GM23338 (cell line): ENCODE measurements at regions not wholly inside any gene's neighbourhood (a gene's known extent, or its start where the extent isn't known, plus 50 kb on each side); places are given as distances from the start of the nearest gene placed in this dataset.

ENCODE experiments used
- ATAC-seq: fragments of 200-7000 bp; cut with Tn5 transposase; 3 replicates; pipeline ENCODE4 v1.9.1; 2020
- DNase-seq: peaks from one replicate; pipeline ENCODE4 v3.0.0-alpha.2; 2015; ENCODE audit warnings: low spot score
- H2AFZ ChIP-seq: fragments of 200-600 bp; sonication (generic); 2 replicates; pipeline ENCODE4 v1.8.0; 2016; ENCODE audit warnings: antibody characterized with exemption, mild to moderate bottlenecking, moderate library complexity
- H3F3A ChIP-seq: fragments of 200-600 bp; sonication (generic); replicated peaks from 2 replicates; pipeline ENCODE4 v1.8.0; 2017; ENCODE audit warnings: antibody characterized with exemption, mixed run types, low read depth
- H3K27ac ChIP-seq: fragments of 200-600 bp; sonication (generic); 2 replicates; pipeline ENCODE4 v1.6.1; 2016; ENCODE audit warnings: low read depth
- H3K27me3 ChIP-seq: fragments of 200-600 bp; sonication (generic); 2 replicates; pipeline ENCODE4 v1.8.0; 2016; ENCODE audit warnings: mild to moderate bottlenecking, mixed run types, moderate library complexity; ENCODE audit not compliant: insufficient read depth
- H3K36me3 ChIP-seq: fragments of 200-600 bp; sonication (generic); 2 replicates; pipeline ENCODE4 v1.8.0; 2016; ENCODE audit warnings: mild to moderate bottlenecking; ENCODE audit not compliant: insufficient read depth
- H3K4me1 ChIP-seq: fragments of 200-600 bp; sonication (generic); 2 replicates; pipeline ENCODE4 v1.8.0; 2016; ENCODE audit warnings: mild to moderate bottlenecking, moderate library complexity; ENCODE audit not compliant: insufficient read depth
- H3K4me2 ChIP-seq: fragments of 200-600 bp; sonication (generic); 2 replicates; pipeline ENCODE4 v1.7.1; 2017; ENCODE audit warnings: mixed run types
- H3K4me3 ChIP-seq: fragments of 200-600 bp; sonication (generic); 2 replicates; pipeline ENCODE4 v1.6.1; 2016; ENCODE audit warnings: mixed run types
- H3K79me2 ChIP-seq: fragments of 200-600 bp; sonication (generic); replicated peaks from 2 replicates; pipeline ENCODE4 v1.8.0; 2017; ENCODE audit warnings: mild to moderate bottlenecking; ENCODE audit not compliant: insufficient read depth
- H3K9me2 ChIP-seq: fragments of 200-600 bp; sonication (generic); 2 replicates; pipeline ENCODE4 v1.8.0; 2017; ENCODE audit not compliant: insufficient read depth
- H4K20me1 ChIP-seq: fragments of 200-600 bp; sonication (generic); replicated peaks from 2 replicates; pipeline ENCODE4 v1.8.0; 2017; ENCODE audit warnings: mild to moderate bottlenecking; ENCODE audit not compliant: insufficient read depth
- H3K27ac Mint-ChIP-seq: 2 replicates; pipeline ENCODE4 v1.8.0; 2020; ENCODE audit warnings: inconsistent platforms, mild to moderate bottlenecking, moderate library complexity, mixed read lengths
- H3K27me3 Mint-ChIP-seq: 3 replicates; pipeline ENCODE4 v1.8.0; 2022; ENCODE audit warnings: low read depth, mild to moderate bottlenecking, moderate library complexity, mixed read lengths, inconsistent platforms; ENCODE audit not compliant: insufficient read depth, poor library complexity
- H3K36me3 Mint-ChIP-seq: 3 replicates; pipeline ENCODE4 v1.8.0; 2021; ENCODE audit warnings: low read depth, mild to moderate bottlenecking, inconsistent platforms, moderate library complexity, mixed read lengths
- H3K4me1 Mint-ChIP-seq: 3 replicates; pipeline ENCODE4 v1.8.0; 2020; ENCODE audit warnings: mild to moderate bottlenecking, inconsistent platforms, mixed read lengths
- H3K4me3 Mint-ChIP-seq: 3 replicates; pipeline ENCODE4 v1.8.0; 2021; ENCODE audit warnings: moderate library complexity, mild to moderate bottlenecking, inconsistent platforms, mixed read lengths
- H3K9me3 Mint-ChIP-seq: 3 replicates; pipeline ENCODE4 v1.8.0; 2020; ENCODE audit warnings: moderate library complexity, mild to moderate bottlenecking, inconsistent platforms, mixed read lengths
- CREB1 ChIP-seq: fragments of 250-450 bp; sonication (Bioruptor Pico); IDR thresholded peaks from 2 replicates; pipeline ENCODE4 v1.5.0; 2020; ENCODE audit warnings: low read depth, mild to moderate bottlenecking, moderate library complexity
- EZH2 ChIP-seq: fragments of 200-600 bp; sonication (generic); IDR thresholded peaks from one replicate; pipeline ENCODE4 v1.8.0; 2017; ENCODE audit warnings: antibody characterized with exemption, mild to moderate bottlenecking, low read depth; ENCODE audit not compliant: unreplicated experiment
- EZH2phosphoT487 ChIP-seq: fragments of 200-600 bp; sonication (generic); IDR thresholded peaks from one replicate; pipeline ENCODE4 v1.8.1; 2018; ENCODE audit warnings: antibody characterized with exemption; ENCODE audit not compliant: unreplicated experiment
- JUNB ChIP-seq: IDR thresholded peaks from one replicate; pipeline ENCODE4 v1.6.1; 2016; ENCODE audit warnings: antibody characterized with exemption; ENCODE audit not compliant: unreplicated experiment
- NANOG ChIP-seq: IDR thresholded peaks from 2 replicates; pipeline ENCODE4 v1.6.1; 2016; ENCODE audit warnings: antibody characterized with exemption, borderline replicate concordance
- POLR2AphosphoS5 ChIP-seq: IDR thresholded peaks from 2 replicates; pipeline ENCODE4 v1.6.1; 2016; ENCODE audit warnings: antibody characterized with exemption, low read depth
- STAT1 ChIP-seq: IDR thresholded peaks from one replicate; pipeline ENCODE4 v1.6.1; 2016; ENCODE audit warnings: antibody characterized with exemption; ENCODE audit not compliant: unreplicated experiment
- ZNF114 ChIP-seq: fragments of 250-450 bp; sonication (Bioruptor Pico); IDR thresholded peaks from 2 replicates; pipeline ENCODE4 v1.5.0; 2020; ENCODE audit warnings: mild to moderate bottlenecking, moderate library complexity
- ZNF331 ChIP-seq: fragments of 250-450 bp; sonication (Bioruptor Pico); IDR thresholded peaks from 2 replicates; pipeline ENCODE4 v1.5.0; 2020; ENCODE audit warnings: low read depth, mild to moderate bottlenecking, moderate library complexity
- TF ChIP-seq, protein P1 (sequence below): IDR thresholded peaks from one replicate; pipeline ENCODE4 v1.6.1; 2018; ENCODE audit warnings: antibody characterized with exemption; ENCODE audit not compliant: unreplicated experiment
- TF ChIP-seq, protein P2 (sequence below), 2 experiments: fragments of 200-600 bp in 1 of 2; sonication (generic) in 1 of 2; conservative IDR thresholded peaks; 2 replicates each; pipeline versions ENCODE4 v1.5.1 to v1.6.1; 2016 to 2017; ENCODE audit warnings: antibody characterized with exemption in 2 of 2, low read depth in 2 of 2, mild to moderate bottlenecking in 2 of 2, moderate library complexity in 1 of 2
- TF ChIP-seq, protein P3 (sequence below): IDR thresholded peaks from 2 replicates; pipeline ENCODE4 v1.6.1; 2016; ENCODE audit warnings: antibody characterized with exemption
- TF ChIP-seq, protein P4 (sequence below): fragments of 250-450 bp; sonication (Bioruptor Pico); IDR thresholded peaks from 2 replicates; pipeline ENCODE4 v1.5.0; 2020; ENCODE audit warnings: mild to moderate bottlenecking, moderate library complexity

DNA sequence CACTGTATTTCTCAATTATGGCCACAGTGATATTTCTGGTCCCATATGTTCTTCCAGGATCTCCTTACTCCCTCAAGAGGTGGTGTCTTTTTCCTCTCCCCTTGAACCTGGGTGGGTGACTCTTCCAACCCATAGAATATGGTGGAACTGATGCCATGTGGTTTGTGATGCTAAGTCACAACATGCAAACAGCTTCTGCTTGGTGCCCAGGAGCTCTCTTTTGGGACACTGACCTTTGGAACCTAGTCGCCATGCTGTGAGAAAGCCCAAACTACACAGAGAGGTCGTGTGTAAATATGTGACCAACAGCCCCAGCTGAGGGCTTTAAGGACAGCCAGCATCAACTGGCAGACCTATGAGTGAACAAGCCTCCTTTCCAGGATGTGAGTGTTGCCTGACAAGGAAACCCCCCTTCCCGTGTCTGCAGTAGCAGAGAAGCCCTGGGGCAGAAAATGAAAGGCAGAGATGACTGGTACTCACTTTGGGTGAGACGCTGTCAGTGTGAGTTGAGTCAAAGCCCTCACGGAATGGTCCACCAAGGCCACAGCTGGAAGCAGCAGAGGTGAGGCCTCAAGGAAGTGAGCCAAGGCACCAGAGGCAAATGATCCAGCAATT lies 223.4 kb downstream of the BCOR start:
- Histone ChIP-seq H3K27ac (no peak overlapping the region), H2AFZ (no peak overlapping the region), H3K4me1 (no peaks in the 10 kb centered on the region), H3K79me2 (no peaks in the 10 kb centered on the region), H3K36me3 (no peaks in the 10 kb centered on the region), H3F3A (no peaks in the 10 kb centered on the region), H4K20me1 (no peaks in the 10 kb centered on the region), H3K4me3 (no peak overlapping the region), H3K9me2 (no peaks in the 10 kb centered on the region), H3K27me3 (no peaks in the 10 kb centered on the region), H3K4me2 (no peak overlapping the region)
- H3K9me3 Mint-ChIP-seq: no peaks in the 10 kb centered on the region
- peaks cover 9% of the 10 kb centered on the region for H3K4me1 Mint-ChIP-seq
- DNase-seq (no peak), ATAC-seq (no peak)
- no peaks in the 10 kb centered on the region for H3K36me3 Mint-ChIP-seq
- H3K4me3 Mint-ChIP-seq: no peak overlapping the region
- TF ChIP-seq EZH2phosphoT487 (no peak), CREB1 (CRISPR knock-in tag) (no peak), EZH2 (no peak), ZNF114 (CRISPR knock-in tag) (no peak), ZNF331 (CRISPR knock-in tag) (no peak), NANOG (no peak), JUNB (no peak), STAT1 (no peak), POLR2AphosphoS5 (no peak)
- TF ChIP-seq, protein P1, sequence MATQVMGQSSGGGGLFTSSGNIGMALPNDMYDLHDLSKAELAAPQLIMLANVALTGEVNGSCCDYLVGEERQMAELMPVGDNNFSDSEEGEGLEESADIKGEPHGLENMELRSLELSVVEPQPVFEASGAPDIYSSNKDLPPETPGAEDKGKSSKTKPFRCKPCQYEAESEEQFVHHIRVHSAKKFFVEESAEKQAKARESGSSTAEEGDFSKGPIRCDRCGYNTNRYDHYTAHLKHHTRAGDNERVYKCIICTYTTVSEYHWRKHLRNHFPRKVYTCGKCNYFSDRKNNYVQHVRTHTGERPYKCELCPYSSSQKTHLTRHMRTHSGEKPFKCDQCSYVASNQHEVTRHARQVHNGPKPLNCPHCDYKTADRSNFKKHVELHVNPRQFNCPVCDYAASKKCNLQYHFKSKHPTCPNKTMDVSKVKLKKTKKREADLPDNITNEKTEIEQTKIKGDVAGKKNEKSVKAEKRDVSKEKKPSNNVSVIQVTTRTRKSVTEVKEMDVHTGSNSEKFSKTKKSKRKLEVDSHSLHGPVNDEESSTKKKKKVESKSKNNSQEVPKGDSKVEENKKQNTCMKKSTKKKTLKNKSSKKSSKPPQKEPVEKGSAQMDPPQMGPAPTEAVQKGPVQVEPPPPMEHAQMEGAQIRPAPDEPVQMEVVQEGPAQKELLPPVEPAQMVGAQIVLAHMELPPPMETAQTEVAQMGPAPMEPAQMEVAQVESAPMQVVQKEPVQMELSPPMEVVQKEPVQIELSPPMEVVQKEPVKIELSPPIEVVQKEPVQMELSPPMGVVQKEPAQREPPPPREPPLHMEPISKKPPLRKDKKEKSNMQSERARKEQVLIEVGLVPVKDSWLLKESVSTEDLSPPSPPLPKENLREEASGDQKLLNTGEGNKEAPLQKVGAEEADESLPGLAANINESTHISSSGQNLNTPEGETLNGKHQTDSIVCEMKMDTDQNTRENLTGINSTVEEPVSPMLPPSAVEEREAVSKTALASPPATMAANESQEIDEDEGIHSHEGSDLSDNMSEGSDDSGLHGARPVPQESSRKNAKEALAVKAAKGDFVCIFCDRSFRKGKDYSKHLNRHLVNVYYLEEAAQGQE: no peak
- TF ChIP-seq, protein P2, sequence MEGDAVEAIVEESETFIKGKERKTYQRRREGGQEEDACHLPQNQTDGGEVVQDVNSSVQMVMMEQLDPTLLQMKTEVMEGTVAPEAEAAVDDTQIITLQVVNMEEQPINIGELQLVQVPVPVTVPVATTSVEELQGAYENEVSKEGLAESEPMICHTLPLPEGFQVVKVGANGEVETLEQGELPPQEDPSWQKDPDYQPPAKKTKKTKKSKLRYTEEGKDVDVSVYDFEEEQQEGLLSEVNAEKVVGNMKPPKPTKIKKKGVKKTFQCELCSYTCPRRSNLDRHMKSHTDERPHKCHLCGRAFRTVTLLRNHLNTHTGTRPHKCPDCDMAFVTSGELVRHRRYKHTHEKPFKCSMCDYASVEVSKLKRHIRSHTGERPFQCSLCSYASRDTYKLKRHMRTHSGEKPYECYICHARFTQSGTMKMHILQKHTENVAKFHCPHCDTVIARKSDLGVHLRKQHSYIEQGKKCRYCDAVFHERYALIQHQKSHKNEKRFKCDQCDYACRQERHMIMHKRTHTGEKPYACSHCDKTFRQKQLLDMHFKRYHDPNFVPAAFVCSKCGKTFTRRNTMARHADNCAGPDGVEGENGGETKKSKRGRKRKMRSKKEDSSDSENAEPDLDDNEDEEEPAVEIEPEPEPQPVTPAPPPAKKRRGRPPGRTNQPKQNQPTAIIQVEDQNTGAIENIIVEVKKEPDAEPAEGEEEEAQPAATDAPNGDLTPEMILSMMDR (conservative IDR thresholded peaks at IDR 0.05; ENCODE audit: low read depth in 2 of 2): no peak
- TF ChIP-seq, protein P3, sequence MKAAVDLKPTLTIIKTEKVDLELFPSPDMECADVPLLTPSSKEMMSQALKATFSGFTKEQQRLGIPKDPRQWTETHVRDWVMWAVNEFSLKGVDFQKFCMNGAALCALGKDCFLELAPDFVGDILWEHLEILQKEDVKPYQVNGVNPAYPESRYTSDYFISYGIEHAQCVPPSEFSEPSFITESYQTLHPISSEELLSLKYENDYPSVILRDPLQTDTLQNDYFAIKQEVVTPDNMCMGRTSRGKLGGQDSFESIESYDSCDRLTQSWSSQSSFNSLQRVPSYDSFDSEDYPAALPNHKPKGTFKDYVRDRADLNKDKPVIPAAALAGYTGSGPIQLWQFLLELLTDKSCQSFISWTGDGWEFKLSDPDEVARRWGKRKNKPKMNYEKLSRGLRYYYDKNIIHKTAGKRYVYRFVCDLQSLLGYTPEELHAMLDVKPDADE: no peak
- TF ChIP-seq, protein P4, sequence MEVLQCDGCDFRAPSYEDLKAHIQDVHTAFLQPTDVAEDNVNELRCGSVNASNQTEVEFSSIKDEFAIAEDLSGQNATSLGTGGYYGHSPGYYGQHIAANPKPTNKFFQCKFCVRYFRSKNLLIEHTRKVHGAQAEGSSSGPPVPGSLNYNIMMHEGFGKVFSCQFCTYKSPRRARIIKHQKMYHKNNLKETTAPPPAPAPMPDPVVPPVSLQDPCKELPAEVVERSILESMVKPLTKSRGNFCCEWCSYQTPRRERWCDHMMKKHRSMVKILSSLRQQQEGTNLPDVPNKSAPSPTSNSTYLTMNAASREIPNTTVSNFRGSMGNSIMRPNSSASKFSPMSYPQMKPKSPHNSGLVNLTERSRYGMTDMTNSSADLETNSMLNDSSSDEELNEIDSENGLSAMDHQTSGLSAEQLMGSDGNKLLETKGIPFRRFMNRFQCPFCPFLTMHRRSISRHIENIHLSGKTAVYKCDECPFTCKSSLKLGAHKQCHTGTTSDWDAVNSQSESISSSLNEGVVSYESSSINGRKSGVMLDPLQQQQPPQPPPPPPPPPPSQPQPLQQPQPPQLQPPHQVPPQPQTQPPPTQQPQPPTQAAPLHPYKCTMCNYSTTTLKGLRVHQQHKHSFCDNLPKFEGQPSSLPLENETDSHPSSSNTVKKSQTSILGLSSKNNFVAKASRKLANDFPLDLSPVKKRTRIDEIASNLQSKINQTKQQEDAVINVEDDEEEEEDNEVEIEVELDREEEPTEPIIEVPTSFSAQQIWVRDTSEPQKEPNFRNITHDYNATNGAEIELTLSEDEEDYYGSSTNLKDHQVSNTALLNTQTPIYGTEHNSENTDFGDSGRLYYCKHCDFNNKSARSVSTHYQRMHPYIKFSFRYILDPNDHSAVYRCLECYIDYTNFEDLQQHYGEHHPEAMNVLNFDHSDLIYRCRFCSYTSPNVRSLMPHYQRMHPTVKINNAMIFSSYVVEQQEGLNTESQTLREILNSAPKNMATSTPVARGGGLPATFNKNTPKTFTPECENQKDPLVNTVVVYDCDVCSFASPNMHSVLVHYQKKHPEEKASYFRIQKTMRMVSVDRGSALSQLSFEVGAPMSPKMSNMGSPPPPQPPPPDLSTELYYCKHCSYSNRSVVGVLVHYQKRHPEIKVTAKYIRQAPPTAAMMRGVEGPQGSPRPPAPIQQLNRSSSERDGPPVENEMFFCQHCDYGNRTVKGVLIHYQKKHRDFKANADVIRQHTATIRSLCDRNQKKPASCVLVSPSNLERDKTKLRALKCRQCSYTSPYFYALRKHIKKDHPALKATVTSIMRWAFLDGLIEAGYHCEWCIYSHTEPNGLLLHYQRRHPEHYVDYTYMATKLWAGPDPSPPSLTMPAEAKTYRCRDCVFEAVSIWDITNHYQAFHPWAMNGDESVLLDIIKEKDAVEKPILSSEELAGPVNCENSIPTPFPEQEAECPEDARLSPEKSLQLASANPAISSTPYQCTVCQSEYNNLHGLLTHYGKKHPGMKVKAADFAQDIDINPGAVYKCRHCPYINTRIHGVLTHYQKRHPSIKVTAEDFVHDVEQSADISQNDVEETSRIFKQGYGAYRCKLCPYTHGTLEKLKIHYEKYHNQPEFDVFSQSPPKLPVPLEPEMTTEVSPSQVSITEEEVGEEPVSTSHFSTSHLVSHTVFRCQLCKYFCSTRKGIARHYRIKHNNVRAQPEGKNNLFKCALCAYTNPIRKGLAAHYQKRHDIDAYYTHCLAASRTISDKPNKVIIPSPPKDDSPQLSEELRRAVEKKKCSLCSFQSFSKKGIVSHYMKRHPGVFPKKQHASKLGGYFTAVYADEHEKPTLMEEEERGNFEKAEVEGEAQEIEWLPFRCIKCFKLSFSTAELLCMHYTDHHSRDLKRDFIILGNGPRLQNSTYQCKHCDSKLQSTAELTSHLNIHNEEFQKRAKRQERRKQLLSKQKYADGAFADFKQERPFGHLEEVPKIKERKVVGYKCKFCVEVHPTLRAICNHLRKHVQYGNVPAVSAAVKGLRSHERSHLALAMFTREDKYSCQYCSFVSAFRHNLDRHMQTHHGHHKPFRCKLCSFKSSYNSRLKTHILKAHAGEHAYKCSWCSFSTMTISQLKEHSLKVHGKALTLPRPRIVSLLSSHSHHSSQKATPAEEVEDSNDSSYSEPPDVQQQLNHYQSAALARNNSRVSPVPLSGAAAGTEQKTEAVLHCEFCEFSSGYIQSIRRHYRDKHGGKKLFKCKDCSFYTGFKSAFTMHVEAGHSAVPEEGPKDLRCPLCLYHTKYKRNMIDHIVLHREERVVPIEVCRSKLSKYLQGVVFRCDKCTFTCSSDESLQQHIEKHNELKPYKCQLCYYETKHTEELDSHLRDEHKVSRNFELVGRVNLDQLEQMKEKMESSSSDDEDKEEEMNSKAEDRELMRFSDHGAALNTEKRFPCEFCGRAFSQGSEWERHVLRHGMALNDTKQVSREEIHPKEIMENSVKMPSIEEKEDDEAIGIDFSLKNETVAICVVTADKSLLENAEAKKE (CRISPR knock-in tag): no peak
- H3K27ac Mint-ChIP-seq: no peak overlapping the region
- H3K27me3 Mint-ChIP-seq: peaks cover 3% of the 10 kb centered on the region
